ENCODE measurements at regions not wholly inside any gene's neighbourhood (a gene's known extent, or its start where the extent isn't known, plus 50 kb on each side); places are given as distances from the start of the nearest gene placed in this dataset.

DNA sequence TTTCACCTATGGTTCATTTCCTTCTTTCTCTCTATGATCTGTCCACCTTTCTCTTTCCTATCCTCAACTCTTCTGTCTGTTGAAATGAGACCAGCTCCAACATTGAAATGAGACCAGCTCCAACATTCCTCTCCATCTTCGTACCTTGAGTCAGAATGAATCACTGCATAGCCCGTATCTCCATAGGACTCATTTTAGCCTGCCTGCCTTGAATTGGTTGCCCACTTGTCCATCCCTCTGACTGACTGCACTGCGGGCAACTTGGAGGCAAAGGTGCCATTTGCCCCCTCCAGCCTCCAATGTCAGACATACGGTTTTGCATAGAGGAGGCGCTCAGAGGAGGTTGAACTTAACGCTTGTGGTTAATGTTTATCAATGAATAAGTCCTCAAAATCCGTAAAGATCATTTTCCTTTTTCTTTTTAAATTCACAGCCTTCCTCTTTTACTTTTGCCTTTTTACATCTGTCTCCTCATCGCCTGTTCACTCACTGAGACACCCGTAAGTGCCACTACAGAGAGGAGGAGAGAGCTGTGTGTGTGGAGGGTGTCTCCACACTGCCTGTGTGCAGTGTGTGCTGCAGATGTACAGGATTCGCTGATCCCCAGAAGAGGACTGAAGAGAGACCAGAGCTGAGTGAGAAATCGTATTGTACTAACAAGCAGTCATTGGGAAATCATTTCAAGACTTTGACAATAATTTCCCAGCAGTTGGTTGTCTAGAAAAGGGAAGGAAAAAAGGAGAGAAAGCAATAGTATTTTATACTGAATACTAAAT lies 579.6 kb upstream of the MAP3K7 start:
- no peak overlapping the region for H3K27ac ChIP-seq
- DNase-seq (no peak), ATAC-seq (no peak)
- TF ChIP-seq, protein P1, sequence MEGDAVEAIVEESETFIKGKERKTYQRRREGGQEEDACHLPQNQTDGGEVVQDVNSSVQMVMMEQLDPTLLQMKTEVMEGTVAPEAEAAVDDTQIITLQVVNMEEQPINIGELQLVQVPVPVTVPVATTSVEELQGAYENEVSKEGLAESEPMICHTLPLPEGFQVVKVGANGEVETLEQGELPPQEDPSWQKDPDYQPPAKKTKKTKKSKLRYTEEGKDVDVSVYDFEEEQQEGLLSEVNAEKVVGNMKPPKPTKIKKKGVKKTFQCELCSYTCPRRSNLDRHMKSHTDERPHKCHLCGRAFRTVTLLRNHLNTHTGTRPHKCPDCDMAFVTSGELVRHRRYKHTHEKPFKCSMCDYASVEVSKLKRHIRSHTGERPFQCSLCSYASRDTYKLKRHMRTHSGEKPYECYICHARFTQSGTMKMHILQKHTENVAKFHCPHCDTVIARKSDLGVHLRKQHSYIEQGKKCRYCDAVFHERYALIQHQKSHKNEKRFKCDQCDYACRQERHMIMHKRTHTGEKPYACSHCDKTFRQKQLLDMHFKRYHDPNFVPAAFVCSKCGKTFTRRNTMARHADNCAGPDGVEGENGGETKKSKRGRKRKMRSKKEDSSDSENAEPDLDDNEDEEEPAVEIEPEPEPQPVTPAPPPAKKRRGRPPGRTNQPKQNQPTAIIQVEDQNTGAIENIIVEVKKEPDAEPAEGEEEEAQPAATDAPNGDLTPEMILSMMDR (IDR thresholded peaks at IDR 0.05) = no peak
- H3K27me3 ChIP-seq (ENCODE audit: insufficient read depth in 3 of 3, low read length in 2 of 3) = no peaks in the 10 kb centered on the region
- H3K9me3 ChIP-seq = no peaks in the 10 kb centered on the region
- no peaks in the 10 kb centered on the region for H3K36me3 ChIP-seq (ENCODE audit: insufficient read depth in 1 of 2, low read depth in 1 of 2)
- 82 to 86% (median 82%) methylated on average over 11 of the region's 11 CpGs for WGBS, 3 donors
- H3K4me1 ChIP-seq = no peaks in the 10 kb centered on the region
- intact Hi-C loops (cut with DNase I) = no loop called here
- H3K4me3 ChIP-seq = no peak overlapping the region

DNA sequence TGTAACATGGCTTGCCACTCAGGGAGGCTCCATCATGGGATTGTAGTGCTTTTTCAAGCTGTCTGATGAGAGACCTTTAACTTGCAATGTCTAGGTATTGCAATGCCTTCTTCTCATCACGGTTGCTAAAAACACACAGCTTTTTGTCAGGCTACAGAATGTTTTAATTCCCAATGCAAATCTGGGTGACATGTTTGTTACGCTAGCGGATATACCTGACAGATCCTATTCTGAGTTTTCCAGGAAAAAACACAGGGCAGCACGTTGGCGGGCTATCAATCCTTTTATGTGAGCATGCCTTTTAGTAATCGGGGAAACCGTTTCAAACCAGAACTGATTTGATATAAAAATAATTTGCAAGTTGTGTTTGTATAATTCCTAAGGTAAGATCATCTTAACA lies 577.2 kb upstream of the MAP3K7 start:
- Histone ChIP-seq H3K36me3 (ENCODE audit: insufficient read depth in 1 of 2, low read depth in 1 of 2) (no peaks in the 10 kb centered on the region), H3K4me1 (no peaks in the 10 kb centered on the region), H3K27me3 (ENCODE audit: insufficient read depth in 3 of 3, low read length in 2 of 3) (no peaks in the 10 kb centered on the region), H3K27ac (no peak overlapping the region), H3K4me3 (no peak overlapping the region), H3K9me3 (no peaks in the 10 kb centered on the region)
- ATAC-seq (no peak), DNase-seq (no peak)
- TF ChIP-seq, protein P1 (IDR thresholded peaks at IDR 0.05) = no peak
- intact Hi-C loops (cut with DNase I) = no loop called here
- 76 to 78% (median 76%) methylated on average over 7 of the region's 7 CpGs for WGBS, 3 donors

DNA sequence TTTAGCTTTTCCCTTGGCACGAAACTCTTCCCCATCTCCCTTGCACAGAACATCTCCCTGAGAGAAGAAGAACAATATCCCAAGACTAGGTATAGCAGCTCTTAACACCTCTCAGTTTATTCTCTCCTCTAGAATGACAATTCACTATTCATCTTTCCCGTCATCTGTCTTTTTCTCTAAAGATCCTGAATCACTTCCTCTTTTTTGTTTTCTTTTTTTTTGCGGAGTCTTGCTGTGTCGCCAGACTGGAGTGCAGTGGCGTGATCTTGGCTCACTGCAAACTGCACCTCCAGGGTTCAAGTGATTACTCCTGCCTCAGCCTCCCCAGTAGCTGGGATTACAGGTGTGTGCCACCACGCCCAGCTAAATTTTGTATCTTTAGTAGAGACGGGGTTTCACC lies 574.4 kb upstream of the MAP3K7 start:
- 88 to 93% (median 89%) methylated on average over 7 of the region's 7 CpGs for WGBS, 3 donors
- no peak for ATAC-seq
- no peaks in the 10 kb centered on the region for H3K4me1 ChIP-seq
- no peaks in the 10 kb centered on the region for H3K27me3 ChIP-seq (ENCODE audit: insufficient read depth in 3 of 3, low read length in 2 of 3)
- H3K9me3 ChIP-seq = no peaks in the 10 kb centered on the region
- TF ChIP-seq, protein P1 (IDR thresholded peaks at IDR 0.05) = no peak
- no peak overlapping the region for H3K4me3 ChIP-seq
- intact Hi-C loops (cut with DNase I) = no loop called here
- no peak for DNase-seq
- no peak overlapping the region for H3K27ac ChIP-seq
- H3K36me3 ChIP-seq (ENCODE audit: insufficient read depth in 1 of 2, low read depth in 1 of 2) = no peaks in the 10 kb centered on the region

DNA sequence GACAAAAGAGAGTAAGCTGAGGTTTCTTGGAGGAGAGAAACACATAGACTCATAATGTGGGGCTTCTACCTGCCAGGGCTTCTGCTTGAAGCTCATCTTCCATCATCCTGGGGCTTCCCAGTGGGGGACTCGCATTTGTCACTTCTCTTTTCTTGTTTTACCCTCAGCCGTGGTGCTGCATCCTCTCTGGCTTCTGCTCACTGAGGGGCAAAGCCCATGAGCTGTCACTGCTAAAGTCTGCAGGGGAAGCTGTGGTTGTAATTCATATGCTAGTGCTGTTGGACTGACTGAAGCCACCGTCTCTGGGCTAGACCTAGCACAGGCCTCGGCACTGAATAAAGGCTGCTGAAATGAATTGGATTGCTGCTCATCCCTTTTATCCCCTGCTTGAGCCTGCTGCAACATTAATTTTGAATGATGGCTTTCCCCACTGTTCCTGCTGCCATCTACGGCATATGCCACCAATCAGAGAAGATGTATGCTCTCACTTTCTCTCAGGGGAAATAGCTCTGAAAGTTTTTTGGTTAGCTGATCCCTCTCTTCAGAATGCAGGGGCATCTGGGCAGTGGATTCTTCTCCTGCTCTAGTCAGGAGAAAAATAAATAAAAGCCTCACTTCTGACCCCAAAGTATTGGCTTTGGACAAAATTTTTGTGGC lies 568.4 kb upstream of the MAP3K7 start:
- ATAC-seq = no peak
- no peaks in the 10 kb centered on the region for H3K27me3 ChIP-seq (ENCODE audit: insufficient read depth in 3 of 3, low read length in 2 of 3)
- H3K27ac ChIP-seq = no peak overlapping the region
- H3K4me1 ChIP-seq = no peaks in the 10 kb centered on the region
- DNase-seq = no peak
- TF ChIP-seq, protein P1 (IDR thresholded peaks at IDR 0.05) = no peak
- intact Hi-C loops (cut with DNase I) = no loop called here
- H3K36me3 ChIP-seq (ENCODE audit: insufficient read depth in 1 of 2, low read depth in 1 of 2) = no peaks in the 10 kb centered on the region
- no peak overlapping the region for H3K4me3 ChIP-seq
- WGBS, 3 donors = 33 to 40% (median 34%) methylated on average over 5 of the region's 5 CpGs
- H3K9me3 ChIP-seq = no peaks in the 10 kb centered on the region
